Spleen (tissue), 11 donors: ENCODE measurements at regions not wholly inside any gene's neighbourhood (a gene's known extent, or its start where the extent isn't known, plus 50 kb on each side); places are given as distances from the start of the nearest gene placed in this dataset.

Source experiments
- DNase-seq: peaks from one replicate; pipeline ENCODE4 v3.0.0-alpha.2; 2020
- H3K27ac ChIP-seq, 8 donors: fragments of 200-600 bp; sonication (generic) in 7 of 8; 1 replicate in 4 of 8; 2 replicates in 4 of 8; pipeline versions ENCODE4 v1.5.0 to v1.8.0; 2016 to 2021; ENCODE audit warnings: inconsistent platforms in 4 of 8, mild to moderate bottlenecking in 4 of 8, moderate library complexity in 1 of 8
- H3K27me3 ChIP-seq, 7 donors: fragments of 200-600 bp; sonication (generic) in 6 of 7; replicated peaks in 1 of 7; 1 replicate in 4 of 7; 2 replicates in 3 of 7; pipeline versions ENCODE4 v1.5.0 to v1.8.0; 2016 to 2021; ENCODE audit warnings: inconsistent platforms in 3 of 7, mild to moderate bottlenecking in 1 of 7
- H3K36me3 ChIP-seq, 6 donors: fragments of 200-600 bp; sonication (generic) in 5 of 6; 1 replicate in 4 of 6; 2 replicates in 2 of 6; pipeline versions ENCODE4 v1.5.0 to v1.8.0; 2016 to 2021; ENCODE audit warnings: inconsistent platforms in 2 of 6
- H3K4me1 ChIP-seq, 6 donors: fragments of 200-600 bp; sonication (generic) in 5 of 6; 1 replicate in 3 of 6; 2 replicates in 3 of 6; pipeline versions ENCODE4 v1.5.0 to v1.8.0; 2016 to 2021; ENCODE audit warnings: inconsistent platforms in 3 of 6
- H3K4me3 ChIP-seq, 8 donors: fragments of 200-600 bp; sonication (generic) in 7 of 8; 1 replicate in 4 of 8; 2 replicates in 4 of 8; pipeline versions ENCODE4 v1.5.0 to v1.8.0; 2016 to 2021; ENCODE audit warnings: inconsistent platforms in 4 of 8, mild to moderate bottlenecking in 4 of 8, moderate library complexity in 2 of 8
- H3K9me3 ChIP-seq, 8 donors: fragments of 200-600 bp; sonication (generic) in 7 of 8; 1 replicate in 4 of 8; 2 replicates in 4 of 8; pipeline versions ENCODE4 v1.5.0 to v1.8.0; 2016 to 2021; ENCODE audit warnings: inconsistent platforms in 4 of 8
- POLR2A ChIP-seq, 3 donors: fragments of 450-650 bp; IDR thresholded peaks; one replicate each; pipeline ENCODE4 v1.5.1; 2017; ENCODE audit warnings: antibody characterized with exemption in 3 of 3, mild to moderate bottlenecking in 1 of 3
- POLR2AphosphoS5 ChIP-seq, 3 donors: sonication (generic); formaldehyde crosslinking; IDR thresholded peaks; one replicate each; pipeline ENCODE4 v1.5.1; 2017; ENCODE audit warnings: antibody characterized with exemption in 3 of 3
- WGBS, 5 donors: extraction: QIAGEN DNeasy Blood & Tissue Kit in 3 of 5; methylation state at CpG; one replicate each; pipeline versions ENCODE4 v1.1.5 to v1.1.7; 2013 to 2018; 5-methylcytosine and 5-hydroxymethylcytosine counted together
- intact Hi-C: fragments of 100-400 bp; cut with DNase I; formaldehyde crosslinking; loops from one replicate; pipeline ENCODE4 v1.15.0; 2023; ENCODE audit warnings: low total_unique reads
- TF ChIP-seq, protein P1 (sequence below), 11 experiments: fragments of 200-600 bp in 7 of 11; fragments of 450-650 bp in 4 of 11; sonication (generic) in 4 of 11; IDR thresholded peaks in 8 of 11; conservative IDR thresholded peaks in 3 of 11; 1 replicate in 7 of 11; 2 replicates in 4 of 11; pipeline versions ENCODE4 v1.4.0 to v1.8.0; 2016 to 2021; ENCODE audit warnings: antibody characterized with exemption in 11 of 11, inconsistent platforms in 4 of 11, mild to moderate bottlenecking in 1 of 11
- donor health status: healthy with polysubstance abuse.
- donor health status: DM: no; HTN: no; CAD: no; lungs with moderate emphysema.
- donor health status: DM: no; HTN: no; CAD: no.
- donor health status: Bipolar disorder and iron deficiency.
- donor health status: healthy.
- donor health status: DM: no; HTN: no; CAD: no.
- donor health status: DM: yes; HTN: yes; CAD: no.

DNA sequence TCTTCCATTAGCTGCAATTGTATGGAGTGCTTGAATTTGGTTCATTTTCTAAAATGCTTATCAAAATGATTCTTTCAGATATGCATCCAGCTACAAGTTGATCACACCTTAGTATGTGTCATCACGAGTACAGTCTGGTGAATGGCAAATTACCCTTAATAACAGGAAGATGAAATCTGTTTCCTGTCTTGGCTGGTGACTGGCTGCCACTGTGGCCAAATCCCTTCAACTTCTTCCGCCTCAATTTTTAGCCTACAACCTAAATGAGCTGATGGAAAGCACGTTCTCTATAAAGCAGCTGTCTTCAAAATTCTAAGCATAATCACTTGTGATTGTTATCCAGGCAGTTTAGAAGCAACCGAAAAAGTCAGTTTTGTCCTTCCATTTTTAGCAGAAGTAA lies 387.1 kb upstream of the NECTIN3 start:
- no peak for DNase-seq
- 65 to 83% (median 77%) methylated on average over 4 of the region's 4 CpGs for WGBS, 5 donors

DNA sequence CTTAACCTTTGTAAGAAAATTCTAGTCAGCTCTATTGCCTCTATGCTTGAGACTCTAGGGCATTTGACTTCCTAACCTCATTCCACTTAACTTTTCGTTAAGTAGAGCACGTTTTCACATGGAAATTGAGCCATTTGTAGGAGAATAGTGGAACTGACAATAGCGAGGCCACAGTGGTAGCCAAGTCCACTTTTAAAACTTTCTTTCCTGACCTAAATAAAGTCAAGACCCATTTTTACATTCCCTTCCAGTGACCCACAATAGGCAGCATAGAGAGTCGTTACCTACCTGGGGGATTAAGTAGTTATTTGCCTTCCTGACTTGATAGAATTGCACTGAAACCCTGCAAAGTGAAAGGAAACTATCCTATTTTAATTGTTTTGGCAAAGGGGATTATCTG lies 386.0 kb upstream of the NECTIN3 start:
- Histone ChIP-seq H3K27me3 (no peaks in the 10 kb centered on the region), H3K4me3 (no peak overlapping the region), H3K4me1 (no peaks in the 10 kb centered on the region), H3K36me3 (no peaks in the 10 kb centered on the region), H3K9me3 (no peaks in the 10 kb centered on the region), H3K27ac (no peak overlapping the region)
- WGBS, 5 donors, result 38 to 57% (median 52%) methylated on average over 4 of the region's 4 CpGs
- TF ChIP-seq POLR2AphosphoS5 (IDR thresholded peaks at IDR 0.05), result no peak
- TF ChIP-seq POLR2A (IDR thresholded peaks at IDR 0.05), result no peak
- TF ChIP-seq, protein P1, sequence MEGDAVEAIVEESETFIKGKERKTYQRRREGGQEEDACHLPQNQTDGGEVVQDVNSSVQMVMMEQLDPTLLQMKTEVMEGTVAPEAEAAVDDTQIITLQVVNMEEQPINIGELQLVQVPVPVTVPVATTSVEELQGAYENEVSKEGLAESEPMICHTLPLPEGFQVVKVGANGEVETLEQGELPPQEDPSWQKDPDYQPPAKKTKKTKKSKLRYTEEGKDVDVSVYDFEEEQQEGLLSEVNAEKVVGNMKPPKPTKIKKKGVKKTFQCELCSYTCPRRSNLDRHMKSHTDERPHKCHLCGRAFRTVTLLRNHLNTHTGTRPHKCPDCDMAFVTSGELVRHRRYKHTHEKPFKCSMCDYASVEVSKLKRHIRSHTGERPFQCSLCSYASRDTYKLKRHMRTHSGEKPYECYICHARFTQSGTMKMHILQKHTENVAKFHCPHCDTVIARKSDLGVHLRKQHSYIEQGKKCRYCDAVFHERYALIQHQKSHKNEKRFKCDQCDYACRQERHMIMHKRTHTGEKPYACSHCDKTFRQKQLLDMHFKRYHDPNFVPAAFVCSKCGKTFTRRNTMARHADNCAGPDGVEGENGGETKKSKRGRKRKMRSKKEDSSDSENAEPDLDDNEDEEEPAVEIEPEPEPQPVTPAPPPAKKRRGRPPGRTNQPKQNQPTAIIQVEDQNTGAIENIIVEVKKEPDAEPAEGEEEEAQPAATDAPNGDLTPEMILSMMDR (IDR thresholded peaks at IDR 0.05 in 8 of 11, conservative IDR thresholded peaks at IDR 0.05 in 3 of 11), result no peak
- intact Hi-C loops, result no loop called here
- DNase-seq, result no peak

More for the DNA sequence above, 387.1 kb upstream of the NECTIN3 start:
- H3K4me3 ChIP-seq, result no peak overlapping the region
- no peak for TF ChIP-seq POLR2A (IDR thresholded peaks at IDR 0.05)
- TF ChIP-seq, protein P1 (IDR thresholded peaks at IDR 0.05 in 8 of 11, conservative IDR thresholded peaks at IDR 0.05 in 3 of 11), result no peak
- TF ChIP-seq POLR2AphosphoS5 (IDR thresholded peaks at IDR 0.05), result no peak
- H3K27me3 ChIP-seq, result no peaks in the 10 kb centered on the region
- intact Hi-C loops, result no loop called here
- H3K4me1 ChIP-seq, result no peaks in the 10 kb centered on the region
- no peak overlapping the region for H3K27ac ChIP-seq
- no peaks in the 10 kb centered on the region for H3K36me3 ChIP-seq
- H3K9me3 ChIP-seq, result no peaks in the 10 kb centered on the region

DNA sequence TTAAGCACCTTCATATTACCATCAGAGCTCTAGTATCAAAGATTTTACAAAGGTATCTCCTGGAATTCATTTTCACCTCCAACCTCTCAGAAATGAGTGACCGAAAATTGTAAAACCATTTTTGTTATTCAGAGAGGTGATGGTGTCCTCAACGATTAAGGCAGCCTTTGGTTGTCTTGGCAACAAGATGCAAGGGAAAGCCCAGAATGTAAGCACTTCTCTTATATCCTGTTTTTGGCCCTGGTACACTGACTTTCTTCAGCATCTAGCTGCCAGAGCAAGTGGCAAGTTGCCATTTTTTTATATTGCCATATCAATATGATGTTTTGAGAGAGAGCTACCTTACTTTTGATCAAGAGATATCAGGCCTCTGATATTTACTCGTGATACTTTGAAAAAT lies 384.9 kb upstream of the NECTIN3 start:
- H3K27ac ChIP-seq, result no peak overlapping the region
- intact Hi-C loops, result no loop called here
- no peaks in the 10 kb centered on the region for H3K9me3 ChIP-seq
- H3K27me3 ChIP-seq, result no peaks in the 10 kb centered on the region
- no peaks in the 10 kb centered on the region for H3K4me1 ChIP-seq
- no peaks in the 10 kb centered on the region for H3K36me3 ChIP-seq
- DNase-seq, result no peak
- no peak for TF ChIP-seq POLR2AphosphoS5 (IDR thresholded peaks at IDR 0.05)
- TF ChIP-seq, protein P1 (IDR thresholded peaks at IDR 0.05 in 8 of 11, conservative IDR thresholded peaks at IDR 0.05 in 3 of 11), result no peak
- WGBS, 5 donors, result 61 to 74% (median 70%) methylated on average over 3 of the region's 3 CpGs
- no peak overlapping the region for H3K4me3 ChIP-seq

DNA sequence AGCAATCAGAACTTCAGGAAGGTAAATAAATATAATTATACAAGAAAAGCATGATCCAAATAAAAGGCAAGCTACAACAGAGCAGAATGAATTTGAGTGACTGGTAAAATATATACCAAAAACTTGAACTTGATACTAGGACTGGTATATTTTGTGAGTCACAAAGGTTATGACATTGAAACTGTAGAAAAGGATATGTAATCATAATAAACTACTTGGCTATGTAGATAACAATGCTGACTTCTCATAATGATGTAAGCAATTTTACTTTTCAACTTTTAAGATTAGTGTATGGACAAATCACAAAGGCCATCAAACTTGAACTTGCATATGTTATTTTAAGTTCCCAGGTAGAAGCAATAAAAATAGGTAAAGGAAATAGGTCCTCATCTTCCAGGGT lies 384.5 kb upstream of the NECTIN3 start:
- intact Hi-C loops, result no loop called here
- no peaks in the 10 kb centered on the region for H3K4me1 ChIP-seq
- no peaks in the 10 kb centered on the region for H3K36me3 ChIP-seq
- DNase-seq, result no peak
- no peaks in the 10 kb centered on the region for H3K27me3 ChIP-seq
- H3K4me3 ChIP-seq, result no peak overlapping the region
- H3K9me3 ChIP-seq, result no peaks in the 10 kb centered on the region
- TF ChIP-seq, protein P1 (IDR thresholded peaks at IDR 0.05 in 8 of 11, conservative IDR thresholded peaks at IDR 0.05 in 3 of 11), result no peak
- TF ChIP-seq POLR2A (IDR thresholded peaks at IDR 0.05) (no peak), POLR2AphosphoS5 (IDR thresholded peaks at IDR 0.05) (no peak)
- H3K27ac ChIP-seq, result no peak overlapping the region
